Gastroesophageal sphincter (tissue), 3 donors: ENCODE measurements at regions not wholly inside any gene's neighbourhood (a gene's known extent, or its start where the extent isn't known, plus 50 kb on each side); places are given as distances from the start of the nearest gene placed in this dataset.

Source experiments
- CTCF ChIP-seq, 4 experiments: fragments of 200-600 bp in 2 of 4; fragments of 450-650 bp in 2 of 4; sonication (generic) in 1 of 4; IDR thresholded peaks; one replicate each; pipeline ENCODE4 v1.5.1; 2017 to 2019; ENCODE audit warnings: antibody characterized with exemption in 4 of 4, mild to moderate bottlenecking in 2 of 4, moderate library complexity in 2 of 4
- EP300 ChIP-seq: sonication (generic); formaldehyde crosslinking; IDR thresholded peaks from one replicate; pipeline ENCODE4 v1.6.1; 2017; ENCODE audit warnings: antibody characterized with exemption, mild to moderate bottlenecking
- POLR2A ChIP-seq, 2 donors: fragments of 450-650 bp; IDR thresholded peaks; one replicate each; pipeline ENCODE4 v1.6.1; 2017; ENCODE audit warnings: antibody characterized with exemption in 2 of 2, mild to moderate bottlenecking in 2 of 2, moderate library complexity in 1 of 2
- POLR2AphosphoS5 ChIP-seq: sonication (generic); formaldehyde crosslinking; IDR thresholded peaks from one replicate; pipeline ENCODE4 v1.6.1; 2017; ENCODE audit warnings: antibody characterized with exemption

- no peak for TF ChIP-seq POLR2AphosphoS5
- no peak for TF ChIP-seq CTCF (IDR thresholded peaks at IDR 0.05)
- TF ChIP-seq EP300: no peak
- TF ChIP-seq POLR2A (IDR thresholded peaks at IDR 0.05): no peak
Observed at GRCh38 chr18:42559069-42559690, 556.3 kb downstream of the RIT2 start.
